ENCODE measurements at regions not wholly inside any gene's neighbourhood (a gene's known extent, or its start where the extent isn't known, plus 50 kb on each side); places are given as distances from the start of the nearest gene placed in this dataset.

- Histone ChIP-seq H3K36me3 (no peaks in the 10 kb centered on the region), H3K4me3 (no peak overlapping the region), H3K27me3 (no peaks in the 10 kb centered on the region), H3K9me3 (peaks cover 0 to 7% of the 10 kb centered on the region in 2 donors), H3K4me1 (ENCODE audit: insufficient read depth) (no peaks in the 10 kb centered on the region), H3K27ac (no peak overlapping the region)
- intact Hi-C loops (cut with DNase I) = no loop called here
- TF ChIP-seq EP300 (IDR thresholded peaks at IDR 0.05) (no peak), POLR2A (IDR thresholded peaks at IDR 0.05) (no peak)
- TF ChIP-seq, protein P1, sequence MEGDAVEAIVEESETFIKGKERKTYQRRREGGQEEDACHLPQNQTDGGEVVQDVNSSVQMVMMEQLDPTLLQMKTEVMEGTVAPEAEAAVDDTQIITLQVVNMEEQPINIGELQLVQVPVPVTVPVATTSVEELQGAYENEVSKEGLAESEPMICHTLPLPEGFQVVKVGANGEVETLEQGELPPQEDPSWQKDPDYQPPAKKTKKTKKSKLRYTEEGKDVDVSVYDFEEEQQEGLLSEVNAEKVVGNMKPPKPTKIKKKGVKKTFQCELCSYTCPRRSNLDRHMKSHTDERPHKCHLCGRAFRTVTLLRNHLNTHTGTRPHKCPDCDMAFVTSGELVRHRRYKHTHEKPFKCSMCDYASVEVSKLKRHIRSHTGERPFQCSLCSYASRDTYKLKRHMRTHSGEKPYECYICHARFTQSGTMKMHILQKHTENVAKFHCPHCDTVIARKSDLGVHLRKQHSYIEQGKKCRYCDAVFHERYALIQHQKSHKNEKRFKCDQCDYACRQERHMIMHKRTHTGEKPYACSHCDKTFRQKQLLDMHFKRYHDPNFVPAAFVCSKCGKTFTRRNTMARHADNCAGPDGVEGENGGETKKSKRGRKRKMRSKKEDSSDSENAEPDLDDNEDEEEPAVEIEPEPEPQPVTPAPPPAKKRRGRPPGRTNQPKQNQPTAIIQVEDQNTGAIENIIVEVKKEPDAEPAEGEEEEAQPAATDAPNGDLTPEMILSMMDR (IDR thresholded peaks at IDR 0.05) = no peak
- 71 to 76% (median 74%) methylated on average over 2 of the region's 2 CpGs for WGBS, 3 donors
- no peak for DNase-seq
Measured at GRCh38 chr2:2798337-2798736, 467.3 kb upstream of the MYT1L start.

DNA sequence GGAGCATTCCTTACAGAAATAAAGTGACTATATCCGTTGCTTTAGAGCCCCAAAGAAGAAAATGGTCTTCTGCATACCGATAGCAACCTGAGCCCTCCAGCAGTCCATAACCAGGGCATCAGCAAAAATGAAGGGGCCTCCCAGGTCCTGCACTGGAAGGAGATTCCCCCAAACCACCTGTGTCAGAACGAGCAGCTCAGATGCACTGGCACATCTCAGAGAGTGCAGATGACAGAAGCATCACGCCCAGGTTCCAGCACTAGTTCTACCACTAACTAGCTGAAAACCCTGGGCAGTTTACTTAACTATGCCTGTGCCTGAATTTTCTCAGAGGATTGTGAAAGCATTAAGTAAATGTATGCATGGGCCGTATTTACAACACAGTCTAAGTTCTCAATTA lies 466.7 kb upstream of the MYT1L start:
- no peak for DNase-seq
- WGBS, 3 donors = 65 to 78% (median 71%) methylated on average over 5 of the region's 5 CpGs
- Histone ChIP-seq H3K4me1 (ENCODE audit: insufficient read depth) (no peaks in the 10 kb centered on the region), H3K4me3 (no peak overlapping the region), H3K9me3 (peaks cover 0 to 7% of the 10 kb centered on the region in 2 donors), H3K27ac (no peak overlapping the region), H3K36me3 (no peaks in the 10 kb centered on the region), H3K27me3 (no peaks in the 10 kb centered on the region)
- intact Hi-C loops (cut with DNase I) = no loop called here
- no peak for TF ChIP-seq POLR2A (IDR thresholded peaks at IDR 0.05)
- TF ChIP-seq, protein P1 (IDR thresholded peaks at IDR 0.05) = no peak
- no peak for TF ChIP-seq EP300 (IDR thresholded peaks at IDR 0.05)

- H3K9me3 ChIP-seq = peaks cover 0 to 7% of the 10 kb centered on the region in 2 donors
- no peaks in the 10 kb centered on the region for H3K27me3 ChIP-seq
- 81 to 89% (median 86%) methylated on average over 14 of the region's 14 CpGs for WGBS, 3 donors
- no peak for DNase-seq
- no peaks in the 10 kb centered on the region for H3K36me3 ChIP-seq
- TF ChIP-seq, protein P1 (IDR thresholded peaks at IDR 0.05) = no peak
- TF ChIP-seq EP300 (IDR thresholded peaks at IDR 0.05) (no peak), POLR2A (IDR thresholded peaks at IDR 0.05) (no peak)
- intact Hi-C loops (cut with DNase I) = no loop called here
- H3K27ac ChIP-seq = no peak overlapping the region
- no peaks in the 10 kb centered on the region for H3K4me1 ChIP-seq (ENCODE audit: insufficient read depth)
- no peak overlapping the region for H3K4me3 ChIP-seq
Measured at GRCh38 chr2:2796207-2796606, 465.1 kb upstream of the MYT1L start.

DNA sequence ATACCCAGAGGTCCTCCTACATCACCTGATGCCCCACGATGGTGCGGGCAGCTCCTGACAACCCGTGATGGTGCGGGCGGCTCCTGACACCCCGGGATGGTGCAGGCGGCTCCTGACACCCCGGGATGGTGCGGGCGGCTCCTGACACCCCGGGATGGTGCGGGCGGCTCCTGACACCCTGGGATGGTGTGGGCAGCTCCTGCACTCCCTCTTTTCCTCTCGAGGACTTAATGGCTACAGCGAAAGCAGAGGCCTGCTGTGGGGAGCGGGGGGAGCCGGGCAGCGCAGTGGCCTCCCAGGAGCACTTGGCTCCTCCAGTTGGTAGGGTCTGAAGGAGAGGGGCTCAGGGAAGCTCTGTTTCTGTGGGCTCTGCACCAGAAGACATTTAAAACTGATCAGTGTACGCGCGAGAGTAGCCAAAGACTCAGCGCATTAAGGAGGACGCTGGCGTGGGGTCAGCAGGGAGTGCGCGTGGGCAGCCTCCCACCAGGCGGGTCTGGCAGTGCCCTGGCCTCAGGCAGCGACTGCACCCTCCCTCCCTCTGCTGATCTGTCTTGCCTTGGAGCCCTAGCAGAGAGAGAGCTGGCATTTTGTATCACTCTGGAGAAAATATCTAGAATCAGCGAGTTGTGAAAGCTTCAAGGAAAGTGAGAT lies 464.5 kb upstream of the MYT1L start:
- H3K4me3 ChIP-seq = no peak overlapping the region
- 86 to 90% (median 90%) methylated on average over 24 to 29 of the region's 29 CpGs for WGBS, 3 donors
- no peak for TF ChIP-seq EP300 (IDR thresholded peaks at IDR 0.05)
- TF ChIP-seq, protein P1 (IDR thresholded peaks at IDR 0.05) = no peak
- no peak for TF ChIP-seq POLR2A (IDR thresholded peaks at IDR 0.05)

More for the DNA sequence above, 464.5 kb upstream of the MYT1L start:
- Histone ChIP-seq H3K36me3 (no peaks in the 10 kb centered on the region), H3K9me3 (peaks cover 0 to 7% of the 10 kb centered on the region in 2 donors), H3K27me3 (no peaks in the 10 kb centered on the region), H3K4me1 (ENCODE audit: insufficient read depth) (no peaks in the 10 kb centered on the region), H3K27ac (no peak overlapping the region)
- DNase-seq = no peak
- intact Hi-C loops (cut with DNase I) = no loop called here
